GM12878 (cell line): ENCODE measurements at regions not wholly inside any gene's neighbourhood (a gene's known extent, or its start where the extent isn't known, plus 50 kb on each side); places are given as distances from the start of the nearest gene placed in this dataset.

Source experiments
- ATAC-seq: fragments of 200-7000 bp; cut with Tn5 transposase; 3 replicates; pipeline ENCODE4 v1.9.1; 2020; ENCODE audit warnings: mild to moderate bottlenecking, moderate library complexity
- BruUV-seq: library from RNA; stranded (reverse); fragments of 400-500 nt; replicated peaks from 2 replicates; lab custom pipeline; 2021; lab: Mats Ljungman, UMichigan
- CTCF ChIA-PET: fragments of 300-600 bp; sonication (Branson Sonifier 250); formaldehyde crosslinking; extraction: SDS; loops from one replicate; lab custom pipeline; 2021; ENCODE audit warnings: inconsistent platforms; lab: Yijun Ruan, JAX
- POLR2A ChIA-PET: fragments of 350-600 bp; formaldehyde crosslinking; extraction: SDS; loops from one replicate; lab custom pipeline; 2021; ENCODE audit warnings: inconsistent platforms; lab: Charles Lee
- RAD21 ChIA-PET: fragments of 300-600 bp; sonication (Branson Sonifier 250); formaldehyde crosslinking; loops from one replicate; lab custom pipeline; 2023; ENCODE audit warnings: antibody characterized with exemption; ENCODE audit not compliant: unreplicated experiment; lab: Charles Lee
- SMC1A ChIA-PET: fragments of 300-600 bp; sonication (Branson Sonifier 250); formaldehyde crosslinking; loops from one replicate; lab custom pipeline; 2023; ENCODE audit not compliant: unreplicated experiment, uncharacterized antibody; lab: Charles Lee
- DNase-seq: peaks from one replicate; pipeline ENCODE4 v3.0.0-alpha.2; 2011; ENCODE audit warnings: low read depth, low spot score
- FAIRE-seq: peaks from 3 replicates; lab custom pipeline; 2011; peaks lifted over from hg19 to GRCh38; lab: Jason Lieb, UNC
- H2AFZ ChIP-seq: 2 replicates; pipeline ENCODE4 v1.6.0; 2011; ENCODE audit warnings: low read depth, low read length, control low read depth; ENCODE audit not compliant: control insufficient read depth
- H3K27ac ChIP-seq: 2 replicates; pipeline ENCODE4 v1.5.1; 2011; ENCODE audit warnings: control low read depth; ENCODE audit not compliant: control insufficient read depth, insufficient read depth
- H3K27me3 ChIP-seq, 2 experiments: replicated peaks in 1 of 2; 2 replicates each; pipeline versions ENCODE4 v1.6.0 to v1.6.1; 2011; ENCODE audit warnings: low read length in 1 of 2; ENCODE audit not compliant: control insufficient read depth in 2 of 2, insufficient read depth in 2 of 2
- H3K36me3 ChIP-seq, 2 experiments: 2 replicates each; pipeline ENCODE4 v1.5.1; 2011; ENCODE audit warnings: low read length in 1 of 2; ENCODE audit not compliant: control insufficient read depth in 2 of 2, insufficient read depth in 2 of 2
- H3K4me1 ChIP-seq: 2 replicates; pipeline ENCODE4 v1.6.1; 2011; ENCODE audit warnings: mild to moderate bottlenecking, low read length, moderate library complexity, mixed read lengths; ENCODE audit not compliant: control insufficient read depth, insufficient read depth
- H3K4me2 ChIP-seq: 2 replicates; pipeline ENCODE4 v1.6.0; 2011; ENCODE audit warnings: control low read depth; ENCODE audit not compliant: control insufficient read depth, insufficient read depth
- H3K4me3 ChIP-seq: fragments of 200-600 bp; sonication (generic); 2 replicates; pipeline ENCODE4 v1.5.1; 2016
- H3K79me2 ChIP-seq: 2 replicates; pipeline ENCODE4 v1.6.0; 2011; ENCODE audit warnings: low read length; ENCODE audit not compliant: control insufficient read depth, insufficient read depth
- H3K9ac ChIP-seq: 2 replicates; pipeline ENCODE4 v1.8.0; 2011; ENCODE audit warnings: low read length, control low read depth, mixed read lengths; ENCODE audit not compliant: control insufficient read depth, insufficient read depth
- H3K9me3 ChIP-seq: replicated peaks from 3 replicates; pipeline ENCODE4 v1.5.1; 2011; ENCODE audit warnings: mild to moderate bottlenecking, low read length; ENCODE audit not compliant: control insufficient read depth, insufficient read depth
- H4K20me1 ChIP-seq: 2 replicates; pipeline ENCODE4 v1.6.0; 2011; ENCODE audit not compliant: control insufficient read depth, insufficient read depth
- BACH1 ChIP-seq: fragments of 450-650 bp; IDR thresholded peaks from 2 replicates; pipeline ENCODE4 v1.6.1; 2017; ENCODE audit warnings: mild to moderate bottlenecking, borderline replicate concordance
- BMI1 ChIP-seq: fragments of 450-650 bp; IDR thresholded peaks from 2 replicates; pipeline ENCODE4 v1.6.1; 2016; ENCODE audit warnings: mild to moderate bottlenecking, moderate library complexity, borderline replicate concordance
- CREB1 ChIP-seq: IDR thresholded peaks from 2 replicates; pipeline ENCODE4 v1.6.1; 2012; ENCODE audit warnings: low read depth, mild to moderate bottlenecking, inconsistent platforms
- IRF4 ChIP-seq: IDR thresholded peaks from 2 replicates; pipeline ENCODE4 v1.6.1; 2011; ENCODE audit warnings: low read depth, low read length
- NFYB ChIP-seq: IDR thresholded peaks from 2 replicates; pipeline ENCODE4 v1.6.1; 2011; ENCODE audit warnings: low read depth, mild to moderate bottlenecking, low read length, improper control_type of control experiment, moderate library complexity; ENCODE audit not compliant: insufficient read depth
- RBBP5 ChIP-seq: fragments of 200-600 bp; sonication (generic); conservative IDR thresholded peaks from 2 replicates; pipeline ENCODE4 v1.6.1; 2016
- STAT3 ChIP-seq: IDR thresholded peaks from 2 replicates; pipeline ENCODE4 v1.6.1; 2011; ENCODE audit warnings: low read depth, low read length, improper control_type of control experiment
- WGBS: methylation state at CpG from one replicate; pipeline ENCODE4 v1.1.6; 2016; ENCODE audit warnings: low lambda C conversion rate; ENCODE audit not compliant: insufficient replicate concordance, insufficient coverage; ENCODE audit errors: missing lambda C conversion rate; 5-methylcytosine and 5-hydroxymethylcytosine counted together
- in situ Hi-C: fragments of 300-500 bp; cut with MboI; formaldehyde crosslinking; loops from 9 replicates; pipeline ENCODE4 v1.14.3; 2018; ENCODE audit warnings: mixed read lengths
- intact Hi-C: fragments of 100-400 bp; cut with micrococcal nuclease; formaldehyde crosslinking; loops from one replicate; pipeline ENCODE4 v1.14.2; 2022; ENCODE audit not compliant: unreplicated experiment
- TF ChIP-seq, protein P1 (sequence below): IDR thresholded peaks from 2 replicates; pipeline ENCODE4 v1.6.1; 2011; ENCODE audit warnings: borderline replicate concordance, low read depth, mild to moderate bottlenecking, moderate library complexity, low read length; ENCODE audit not compliant: insufficient read depth, poor library complexity, severe bottlenecking
- TF ChIP-seq, protein P2 (sequence below): fragments of 450-650 bp; formaldehyde crosslinking; IDR thresholded peaks from 2 replicates; pipeline ENCODE4 v1.5.0; 2022; ENCODE audit warnings: mild to moderate bottlenecking, missing genetic modification characterization

DNA sequence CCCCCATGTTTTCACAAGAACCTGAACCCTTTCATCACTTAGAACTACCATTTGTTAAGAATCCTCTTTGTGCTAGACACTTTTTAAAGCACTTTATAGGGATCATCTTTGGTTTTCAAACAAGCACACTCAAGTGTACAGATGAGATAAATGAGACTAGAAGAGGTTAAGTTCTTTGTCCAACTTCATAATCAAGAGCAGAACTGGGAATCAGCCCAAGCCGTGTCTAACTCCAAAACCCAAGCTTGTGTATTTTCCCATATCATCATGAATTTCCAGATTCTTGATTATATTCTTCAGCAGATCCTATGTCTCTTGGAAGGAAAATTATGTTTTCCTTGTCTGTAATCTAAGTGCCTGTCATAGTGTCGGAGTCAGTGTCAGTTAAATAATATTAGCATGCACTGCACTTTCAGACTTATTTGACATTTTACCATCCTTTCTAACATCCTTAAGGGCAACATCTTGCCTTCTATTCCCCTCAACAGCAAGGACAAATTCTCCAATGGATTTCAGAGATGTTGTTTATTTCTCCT is 123.0 kb upstream of the SETBP1 start:
- Histone ChIP-seq H3K4me2 (no peak overlapping the region), H3K9me3 (no peaks in the 10 kb centered on the region), H3K9ac (no peak overlapping the region), H3K4me3 (no peak overlapping the region), H3K27me3 (no peaks in the 10 kb centered on the region; a peak in 1 of 4 replicates), H3K79me2 (no peaks in the 10 kb centered on the region)
- whole genome bisulfite sequencing = 62% methylated on average over 2 of the region's 2 CpGs
- intact Hi-C loops = no loop called here
- no peak for FAIRE-seq
- POLR2A ChIA-PET = no interaction called here
- CTCF ChIA-PET = no interaction called here
- BruUV-seq = no TSS peak
- no peak for TF ChIP-seq BMI1
- TF ChIP-seq RBBP5 = no peak
- TF ChIP-seq, protein P1, sequence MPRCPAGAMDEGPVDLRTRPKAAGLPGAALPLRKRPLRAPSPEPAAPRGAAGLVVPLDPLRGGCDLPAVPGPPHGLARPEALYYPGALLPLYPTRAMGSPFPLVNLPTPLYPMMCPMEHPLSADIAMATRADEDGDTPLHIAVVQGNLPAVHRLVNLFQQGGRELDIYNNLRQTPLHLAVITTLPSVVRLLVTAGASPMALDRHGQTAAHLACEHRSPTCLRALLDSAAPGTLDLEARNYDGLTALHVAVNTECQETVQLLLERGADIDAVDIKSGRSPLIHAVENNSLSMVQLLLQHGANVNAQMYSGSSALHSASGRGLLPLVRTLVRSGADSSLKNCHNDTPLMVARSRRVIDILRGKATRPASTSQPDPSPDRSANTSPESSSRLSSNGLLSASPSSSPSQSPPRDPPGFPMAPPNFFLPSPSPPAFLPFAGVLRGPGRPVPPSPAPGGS = no peak
- no peak for TF ChIP-seq STAT3
- no peak for TF ChIP-seq BACH1
- TF ChIP-seq CREB1 = no peak
- no peak for TF ChIP-seq IRF4
- TF ChIP-seq, protein P2, sequence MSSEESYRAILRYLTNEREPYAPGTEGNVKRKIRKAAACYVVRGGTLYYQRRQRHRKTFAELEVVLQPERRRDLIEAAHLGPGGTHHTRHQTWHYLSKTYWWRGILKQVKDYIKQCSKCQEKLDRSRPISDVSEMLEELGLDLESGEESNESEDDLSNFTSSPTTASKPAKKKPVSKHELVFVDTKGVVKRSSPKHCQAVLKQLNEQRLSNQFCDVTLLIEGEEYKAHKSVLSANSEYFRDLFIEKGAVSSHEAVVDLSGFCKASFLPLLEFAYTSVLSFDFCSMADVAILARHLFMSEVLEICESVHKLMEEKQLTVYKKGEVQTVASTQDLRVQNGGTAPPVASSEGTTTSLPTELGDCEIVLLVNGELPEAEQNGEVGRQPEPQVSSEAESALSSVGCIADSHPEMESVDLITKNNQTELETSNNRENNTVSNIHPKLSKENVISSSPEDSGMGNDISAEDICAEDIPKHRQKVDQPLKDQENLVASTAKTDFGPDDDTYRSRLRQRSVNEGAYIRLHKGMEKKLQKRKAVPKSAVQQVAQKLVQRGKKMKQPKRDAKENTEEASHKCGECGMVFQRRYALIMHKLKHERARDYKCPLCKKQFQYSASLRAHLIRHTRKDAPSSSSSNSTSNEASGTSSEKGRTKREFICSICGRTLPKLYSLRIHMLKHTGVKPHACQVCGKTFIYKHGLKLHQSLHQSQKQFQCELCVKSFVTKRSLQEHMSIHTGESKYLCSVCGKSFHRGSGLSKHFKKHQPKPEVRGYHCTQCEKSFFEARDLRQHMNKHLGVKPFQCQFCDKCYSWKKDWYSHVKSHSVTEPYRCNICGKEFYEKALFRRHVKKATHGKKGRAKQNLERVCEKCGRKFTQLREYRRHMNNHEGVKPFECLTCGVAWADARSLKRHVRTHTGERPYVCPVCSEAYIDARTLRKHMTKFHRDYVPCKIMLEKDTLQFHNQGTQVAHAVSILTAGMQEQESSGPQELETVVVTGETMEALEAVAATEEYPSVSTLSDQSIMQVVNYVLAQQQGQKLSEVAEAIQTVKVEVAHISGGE (CRISPR knock-in tag) = no peak
- no peak for TF ChIP-seq NFYB
- TF ChIP-seq, all 136 proteins: peak for 0
- H3K27ac ChIP-seq = no peak overlapping the region
- ChIA-PET RAD21 (no interaction called here), SMC1A (no interaction called here)
- 0 out of 2 replicates have a peak, but pooled peaks cover 3% of the 10 kb centered on the region for H3K4me1 ChIP-seq
- H4K20me1 ChIP-seq = no peaks in the 10 kb centered on the region
- H3K36me3 ChIP-seq = no peaks in the 10 kb centered on the region
- ATAC-seq (no peak), DNase-seq (no peak)
- in situ Hi-C loops = no loop called here
- no peak overlapping the region for H2AFZ ChIP-seq
